ENCODE measurements at regions not wholly inside any gene's neighbourhood (a gene's known extent, or its start where the extent isn't known, plus 50 kb on each side); places are given as distances from the start of the nearest gene placed in this dataset.

DNA sequence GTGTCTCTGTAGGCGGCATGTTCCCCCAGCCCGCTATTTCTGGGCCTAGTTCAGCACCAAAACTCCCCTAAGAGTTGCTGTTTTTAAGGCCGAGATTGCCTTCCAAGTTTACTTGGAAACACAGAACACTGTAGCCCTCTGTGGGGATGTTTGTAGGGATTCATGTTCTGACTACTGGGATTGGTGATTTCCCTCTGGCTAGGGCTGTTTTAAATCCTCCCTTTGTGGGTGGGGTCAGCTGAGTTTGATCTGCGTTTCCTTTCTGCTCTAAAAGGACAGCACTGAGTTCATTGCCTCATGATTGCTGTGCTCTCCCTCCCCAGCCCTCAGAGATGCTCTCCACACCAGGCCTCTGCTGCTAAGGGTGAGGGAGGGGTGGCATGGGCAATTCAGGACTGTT, 640.6 kb upstream of the DPPA4 start:
- Mint-ChIP-seq H3K4me3 (ENCODE audit: unreplicated experiment) (no peak overlapping the region), H3K36me3 (ENCODE audit: unreplicated experiment) (no peaks in the 10 kb centered on the region), H3K27ac (ENCODE audit: unreplicated experiment) (no peak overlapping the region), H3K9me3 (ENCODE audit: unreplicated experiment) (no peaks in the 10 kb centered on the region), H3K4me1 (ENCODE audit: low read depth, unreplicated experiment) (no peaks in the 10 kb centered on the region), H3K27me3 (ENCODE audit: unreplicated experiment) (no peaks in the 10 kb centered on the region)
- DNase-seq, result no peak
- TF ChIP-seq CTCF (IDR thresholded peaks at IDR 0.05; ENCODE audit: partially characterized antibody, unreplicated experiment), result no peak

DNA sequence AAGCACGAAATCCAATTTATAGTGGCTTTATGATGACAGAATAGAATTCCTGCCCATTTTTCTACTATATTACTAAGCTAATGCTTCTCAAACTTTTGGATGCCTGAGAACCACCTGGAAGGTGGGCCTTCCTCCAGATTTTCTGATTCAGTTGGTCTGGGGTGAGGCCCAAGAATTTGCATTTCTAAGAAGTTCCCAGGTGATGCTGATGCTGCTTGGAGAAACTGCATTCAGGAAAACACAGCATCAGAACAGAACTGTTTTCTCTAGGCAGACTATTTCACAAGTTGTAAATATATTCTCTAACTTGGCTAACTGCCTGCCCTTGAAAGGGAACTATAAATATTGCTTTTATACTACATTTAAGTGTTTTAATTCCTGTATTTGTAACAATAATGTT, 644.9 kb upstream of the DPPA4 start:
- H3K36me3 Mint-ChIP-seq (ENCODE audit: unreplicated experiment), result no peaks in the 10 kb centered on the region
- TF ChIP-seq CTCF (IDR thresholded peaks at IDR 0.05; ENCODE audit: partially characterized antibody, unreplicated experiment), result no peak
- no peaks in the 10 kb centered on the region for H3K9me3 Mint-ChIP-seq (ENCODE audit: unreplicated experiment)
- no peak overlapping the region for H3K27ac Mint-ChIP-seq (ENCODE audit: unreplicated experiment)
- H3K4me1 Mint-ChIP-seq (ENCODE audit: low read depth, unreplicated experiment), result peaks cover 6% of the 10 kb centered on the region
- H3K4me3 Mint-ChIP-seq (ENCODE audit: unreplicated experiment), result no peak overlapping the region
- no peaks in the 10 kb centered on the region for H3K27me3 Mint-ChIP-seq (ENCODE audit: unreplicated experiment)
- no peak for DNase-seq

- no peaks in the 10 kb centered on the region for H3K27me3 Mint-ChIP-seq (ENCODE audit: unreplicated experiment)
- H3K36me3 Mint-ChIP-seq (ENCODE audit: unreplicated experiment), result no peaks in the 10 kb centered on the region
- no peak overlapping the region for H3K4me3 Mint-ChIP-seq (ENCODE audit: unreplicated experiment)
- no peak overlapping the region for H3K27ac Mint-ChIP-seq (ENCODE audit: unreplicated experiment)
- no peak for DNase-seq
- peaks cover 6% of the 10 kb centered on the region for H3K4me1 Mint-ChIP-seq (ENCODE audit: low read depth, unreplicated experiment)
- H3K9me3 Mint-ChIP-seq (ENCODE audit: unreplicated experiment), result no peaks in the 10 kb centered on the region
- no peak for TF ChIP-seq CTCF (IDR thresholded peaks at IDR 0.05; ENCODE audit: partially characterized antibody, unreplicated experiment)
Observed at GRCh38 chr3:109984976-109985375, 647.6 kb upstream of the DPPA4 start.

DNA sequence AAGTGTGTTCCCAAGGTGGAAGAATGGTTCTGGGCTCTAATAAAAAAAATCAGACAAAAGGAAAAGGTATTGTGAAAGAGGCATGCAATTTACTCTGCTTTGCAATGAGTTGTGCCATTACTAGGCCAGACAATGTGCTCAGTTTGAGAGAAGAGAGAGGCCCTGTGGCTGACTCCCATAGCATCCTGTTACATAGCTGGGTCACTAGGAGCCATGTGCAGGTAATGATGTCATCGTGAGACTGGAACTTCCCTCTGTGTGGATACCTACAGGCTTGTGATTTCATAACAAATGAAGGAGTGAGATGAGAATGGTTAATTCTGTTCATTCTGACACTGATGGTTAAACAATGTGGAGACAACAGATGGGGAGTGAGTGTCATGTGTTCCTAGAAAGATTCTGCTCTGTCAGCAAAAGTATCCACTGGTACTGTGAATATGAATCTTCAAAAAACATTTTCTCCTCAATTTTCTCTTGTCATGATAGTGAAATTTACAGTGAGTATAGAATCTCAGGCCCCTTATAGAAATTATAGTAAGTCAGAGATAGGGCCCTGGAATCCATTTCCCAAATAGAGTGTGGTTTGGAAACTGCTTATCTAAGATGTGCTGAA, 648.7 kb upstream of the DPPA4 start:
- no peak for DNase-seq
- H3K27ac Mint-ChIP-seq (ENCODE audit: unreplicated experiment), result peak overlapping the region; percentile 28
- peaks cover 6% of the 10 kb centered on the region for H3K4me1 Mint-ChIP-seq (ENCODE audit: low read depth, unreplicated experiment)
- TF ChIP-seq CTCF (IDR thresholded peaks at IDR 0.05; ENCODE audit: partially characterized antibody, unreplicated experiment), result no peak
- H3K4me3 Mint-ChIP-seq (ENCODE audit: unreplicated experiment), result no peak overlapping the region
- H3K9me3 Mint-ChIP-seq (ENCODE audit: unreplicated experiment), result no peaks in the 10 kb centered on the region
- no peaks in the 10 kb centered on the region for H3K27me3 Mint-ChIP-seq (ENCODE audit: unreplicated experiment)
- H3K36me3 Mint-ChIP-seq (ENCODE audit: unreplicated experiment), result no peaks in the 10 kb centered on the region

- H3K9me3 Mint-ChIP-seq (ENCODE audit: unreplicated experiment), result no peaks in the 10 kb centered on the region
- TF ChIP-seq CTCF (IDR thresholded peaks at IDR 0.05; ENCODE audit: partially characterized antibody, unreplicated experiment), result no peak
- no peak for DNase-seq
- H3K4me3 Mint-ChIP-seq (ENCODE audit: unreplicated experiment), result no peak overlapping the region
- H3K36me3 Mint-ChIP-seq (ENCODE audit: unreplicated experiment), result no peaks in the 10 kb centered on the region
- no peaks in the 10 kb centered on the region for H3K27me3 Mint-ChIP-seq (ENCODE audit: unreplicated experiment)
- H3K4me1 Mint-ChIP-seq (ENCODE audit: low read depth, unreplicated experiment), result no peaks in the 10 kb centered on the region
- H3K27ac Mint-ChIP-seq (ENCODE audit: unreplicated experiment), result no peak overlapping the region
Observed at GRCh38 chr3:109994853-109995252, 657.5 kb upstream of the DPPA4 start.
